ENCODE measurements at regions not wholly inside any gene's neighbourhood (a gene's known extent, or its start where the extent isn't known, plus 50 kb on each side); places are given as distances from the start of the nearest gene placed in this dataset.

DNA sequence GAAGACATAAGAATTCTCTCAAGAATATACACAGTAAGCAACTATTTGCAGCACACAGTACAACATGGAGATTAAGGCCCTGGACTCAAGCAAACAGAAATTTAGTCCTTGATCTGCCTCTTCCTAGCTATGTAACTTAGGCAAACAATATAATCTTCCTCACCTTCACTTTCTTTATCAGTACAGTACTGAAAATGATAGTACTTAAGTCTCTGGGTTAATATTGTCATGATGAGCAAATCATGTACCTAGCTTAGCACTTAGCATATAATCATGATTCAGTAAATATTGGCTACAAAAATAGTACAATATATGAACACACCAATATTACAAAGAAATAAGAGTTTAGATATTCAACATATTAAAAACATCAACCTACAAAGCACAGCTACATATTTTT is 320.5 kb downstream of the HACE1 start:
- DNase-seq (ENCODE audit: low read depth, low spot score) = no peak

DNA sequence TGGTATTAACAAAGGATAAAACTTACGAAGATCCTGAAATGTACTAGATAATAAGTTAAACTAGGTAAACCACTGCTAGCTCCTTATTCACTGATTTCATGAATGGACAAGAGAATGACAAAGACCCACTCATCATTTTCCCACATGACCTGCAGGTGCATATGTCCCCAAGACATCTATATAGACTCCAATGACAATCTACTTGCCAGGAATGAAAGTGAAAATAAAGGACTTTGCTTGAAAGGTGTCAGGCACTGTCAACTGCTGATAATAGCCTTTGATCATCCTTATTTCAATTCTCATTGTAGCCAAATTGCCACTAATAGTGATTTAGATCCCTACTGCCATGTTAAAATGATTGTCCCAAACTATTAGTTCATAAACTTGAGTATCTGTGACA is 321.8 kb downstream of the HACE1 start:
- DNase-seq (ENCODE audit: low read depth, low spot score) = no peak
- in situ Hi-C loops (cut with HindIII; ENCODE audit: low pct_unique_long_range_greater_than_20kb, low sequenced_read_pairs) = no loop called here

More for the DNA sequence above, 320.5 kb downstream of the HACE1 start:
- in situ Hi-C loops (cut with HindIII; ENCODE audit: low pct_unique_long_range_greater_than_20kb, low sequenced_read_pairs) = no loop called here

DNA sequence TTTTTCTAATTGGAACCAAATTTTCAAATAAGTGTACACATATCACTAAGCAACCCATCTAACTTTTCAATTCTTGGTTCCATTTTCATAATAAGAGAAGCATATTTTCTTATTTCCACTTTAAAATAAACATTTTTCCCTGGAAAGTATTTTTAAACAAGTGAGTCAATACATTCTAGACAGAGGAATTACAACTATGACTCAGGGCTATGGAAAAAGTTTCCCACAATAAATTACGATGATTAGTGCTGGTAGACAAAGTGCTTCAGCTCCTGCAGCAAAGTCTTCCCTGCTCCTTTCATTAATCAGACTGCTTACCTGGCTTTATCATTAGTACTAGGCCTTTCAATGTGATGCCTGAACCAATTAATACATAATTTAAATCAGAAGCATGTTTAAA is 322.5 kb downstream of the HACE1 start:
- in situ Hi-C loops (cut with HindIII; ENCODE audit: low pct_unique_long_range_greater_than_20kb, low sequenced_read_pairs) = no loop called here
- DNase-seq (ENCODE audit: low read depth, low spot score) = no peak

DNA sequence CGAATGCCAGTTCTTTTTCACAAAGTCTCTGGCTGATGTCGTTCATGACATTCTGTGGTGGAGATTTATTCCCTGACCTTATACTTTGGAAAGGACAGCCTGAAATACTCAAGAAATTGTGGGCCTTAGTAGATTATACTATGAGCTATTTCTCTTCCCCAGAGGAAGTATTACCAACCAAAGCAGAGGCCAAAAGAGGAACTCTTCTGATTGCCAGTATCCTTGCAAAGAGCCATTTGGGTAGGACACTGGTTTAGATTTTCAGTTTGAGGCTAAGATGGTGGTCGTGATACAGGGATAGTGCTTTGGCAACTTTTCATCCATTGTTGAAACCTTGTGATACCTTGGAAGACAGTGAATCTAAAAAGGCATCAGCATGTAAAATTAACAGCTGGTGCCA is 327.3 kb downstream of the HACE1 start:
- DNase-seq (ENCODE audit: low read depth, low spot score) = no peak
- in situ Hi-C loops (cut with HindIII; ENCODE audit: low pct_unique_long_range_greater_than_20kb, low sequenced_read_pairs) = no loop called here

DNA sequence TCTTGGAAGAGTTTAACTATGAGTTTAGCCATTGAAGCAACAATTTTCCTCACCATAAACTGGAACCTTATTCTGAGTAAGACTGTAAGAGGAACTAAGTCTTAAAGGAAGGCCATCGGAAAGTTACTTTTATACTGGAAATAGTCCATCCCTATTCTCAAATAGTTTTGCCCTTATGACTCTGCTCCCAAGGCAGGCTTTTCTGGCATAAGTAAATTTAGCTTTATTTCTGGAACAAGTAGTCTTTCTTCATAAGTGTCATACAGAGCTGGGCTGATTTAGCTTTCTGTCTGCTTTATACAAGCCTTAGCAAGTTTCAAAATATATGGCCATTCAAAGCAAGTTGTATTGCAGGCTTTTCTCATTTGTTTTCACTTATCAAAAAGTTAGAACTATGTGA is 328.1 kb downstream of the HACE1 start:
- DNase-seq (ENCODE audit: low read depth, low spot score) = no peak
- in situ Hi-C loops (cut with HindIII; ENCODE audit: low pct_unique_long_range_greater_than_20kb, low sequenced_read_pairs) = no loop called here

DNA sequence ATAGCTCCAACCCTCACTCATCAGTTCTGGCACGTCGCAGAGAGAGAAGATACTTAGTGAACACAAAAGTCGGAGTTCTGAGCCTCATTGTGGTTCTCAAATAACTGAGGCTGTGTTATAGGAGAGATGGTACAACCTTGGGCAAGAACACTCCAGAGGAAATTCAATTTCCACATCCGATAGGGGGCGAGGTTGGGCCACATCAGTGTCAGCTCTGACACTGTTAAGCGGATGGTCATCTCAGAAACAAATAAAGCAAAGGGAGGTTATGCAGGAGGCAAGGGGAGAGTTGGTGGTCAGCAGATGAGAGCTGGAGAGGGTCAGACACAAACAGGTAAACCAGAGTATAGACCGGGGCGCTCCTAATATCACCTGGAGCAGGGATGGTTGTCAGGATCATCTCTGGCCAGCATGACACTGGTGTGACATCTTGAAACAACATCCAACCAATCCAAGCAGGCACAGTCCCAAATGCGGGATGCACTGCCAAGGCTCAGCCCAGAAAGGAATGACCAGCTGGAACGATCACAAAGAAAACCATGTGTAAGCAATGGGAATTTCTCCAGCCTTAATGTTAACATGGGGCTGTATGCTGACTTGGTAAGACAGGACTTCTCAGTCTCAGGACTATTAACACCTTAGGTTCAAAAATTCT is 331.8 kb downstream of the HACE1 start:
- DNase-seq (ENCODE audit: low read depth, low spot score) = peak; percentile 73
- in situ Hi-C loops (cut with HindIII; ENCODE audit: low pct_unique_long_range_greater_than_20kb, low sequenced_read_pairs) = no loop called here

DNA sequence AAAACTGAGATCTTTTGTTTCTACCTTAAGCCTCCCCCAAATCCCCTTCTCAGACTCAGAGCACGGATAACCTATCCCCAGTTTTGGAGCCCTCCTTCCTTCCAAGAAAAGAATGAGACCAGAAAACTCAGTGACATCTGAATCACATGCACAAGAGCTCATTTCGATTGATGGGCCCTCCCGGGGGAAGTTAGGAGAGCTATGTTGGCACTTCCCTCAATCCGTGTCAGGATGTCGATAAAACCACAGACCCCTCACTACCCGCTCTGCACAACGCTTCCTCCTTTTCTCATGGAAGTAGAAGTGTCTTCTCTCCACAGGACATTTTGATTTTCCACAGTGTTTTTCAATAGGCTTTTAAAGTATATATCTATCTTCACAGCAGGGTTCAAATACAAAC is 332.4 kb downstream of the HACE1 start:
- in situ Hi-C loops (cut with HindIII; ENCODE audit: low pct_unique_long_range_greater_than_20kb, low sequenced_read_pairs) = no loop called here
- DNase-seq (ENCODE audit: low read depth, low spot score) = no peak

DNA sequence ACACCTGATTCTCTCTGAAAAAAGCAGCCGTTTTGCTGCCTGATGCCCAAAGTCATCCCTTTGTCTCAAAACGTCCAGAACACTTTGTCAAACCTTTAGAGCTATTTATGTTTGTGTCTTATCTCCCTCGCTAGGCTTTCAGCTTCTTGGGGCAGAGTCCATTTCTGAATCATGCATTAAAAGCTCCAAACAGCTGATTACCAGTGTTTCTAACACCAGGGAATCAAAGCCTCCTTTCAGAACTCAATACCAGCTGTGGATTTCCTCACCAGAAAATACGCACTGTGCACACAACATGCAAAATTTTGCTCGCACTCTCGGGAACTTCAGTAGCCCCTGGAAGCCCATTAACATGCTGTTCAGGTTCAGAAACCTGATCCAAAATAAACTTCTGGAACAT is 333.3 kb downstream of the HACE1 start:
- DNase-seq (ENCODE audit: low read depth, low spot score) = no peak
- in situ Hi-C loops (cut with HindIII; ENCODE audit: low pct_unique_long_range_greater_than_20kb, low sequenced_read_pairs) = no loop called here

DNA sequence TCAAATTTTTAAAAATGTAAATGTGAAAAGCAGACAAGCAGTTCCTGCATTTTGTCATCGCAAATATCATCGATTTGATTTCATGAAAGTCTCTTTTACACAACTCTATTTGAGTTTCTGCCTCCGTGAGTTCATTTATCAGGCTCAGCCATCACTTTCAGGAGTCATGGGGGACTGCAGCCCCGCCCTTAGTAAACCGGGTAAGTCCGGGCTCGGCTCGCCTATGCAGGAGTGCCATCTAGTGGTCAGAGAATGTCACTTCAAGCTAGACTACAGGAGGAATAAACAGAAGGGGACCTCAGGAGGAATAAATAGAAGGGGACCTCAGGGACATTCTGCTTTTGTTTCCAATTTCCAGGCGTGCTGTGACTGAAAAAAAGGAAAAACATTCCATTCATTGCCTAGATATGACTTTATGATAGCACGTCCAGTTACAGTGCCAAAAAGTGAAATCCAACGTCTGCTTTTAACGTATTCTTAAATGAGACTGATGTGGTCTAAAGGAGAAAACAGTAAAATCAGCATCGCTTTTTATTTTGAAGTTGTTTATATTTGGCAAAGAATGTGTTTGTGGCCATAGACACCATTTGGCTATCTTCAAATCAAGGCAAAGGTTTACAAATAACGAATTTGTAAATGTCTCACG is 333.9 kb downstream of the HACE1 start:
- in situ Hi-C loops (cut with HindIII; ENCODE audit: low pct_unique_long_range_greater_than_20kb, low sequenced_read_pairs) = no loop called here
- peak; percentile 85 for DNase-seq (ENCODE audit: low read depth, low spot score)

DNA sequence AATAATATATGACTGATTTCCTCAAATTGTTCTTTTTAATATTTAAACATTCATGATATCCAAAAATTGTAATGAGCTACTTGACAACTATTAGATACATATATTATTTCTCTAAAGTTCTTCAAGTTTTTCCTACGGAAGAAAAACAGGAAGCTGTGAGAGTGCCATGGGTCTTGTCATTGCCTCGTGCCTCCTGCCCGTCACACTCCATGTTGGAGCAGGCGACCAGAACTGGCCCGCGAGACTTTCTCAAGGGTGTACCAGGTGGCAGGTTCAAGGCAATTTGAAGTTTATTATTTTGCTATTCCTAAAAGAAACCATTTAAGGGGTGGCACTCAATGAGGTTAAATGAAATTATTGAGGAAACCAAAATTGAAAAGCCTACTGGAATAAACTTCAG is 337.2 kb downstream of the HACE1 start:
- in situ Hi-C loops (cut with HindIII; ENCODE audit: low pct_unique_long_range_greater_than_20kb, low sequenced_read_pairs) = no loop called here
- no peak for DNase-seq (ENCODE audit: low read depth, low spot score)

DNA sequence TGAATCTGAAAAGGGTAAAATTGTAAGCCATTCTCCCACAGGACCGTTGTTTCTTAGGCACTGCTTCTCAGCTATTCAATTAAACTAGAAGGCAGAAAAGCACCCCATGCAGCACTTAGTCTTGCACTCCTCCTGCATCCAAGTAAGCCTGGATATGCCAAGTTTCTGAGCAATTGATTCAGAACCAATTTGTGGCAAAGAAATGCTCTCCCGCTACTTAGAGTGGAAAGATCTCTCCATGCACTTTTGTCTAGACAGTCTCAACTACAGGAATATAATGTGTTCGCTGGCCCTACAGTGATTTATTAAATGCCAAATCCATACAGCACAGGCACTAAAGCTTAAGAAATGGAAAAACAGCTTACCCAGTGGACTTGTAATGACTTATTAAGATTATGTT is 338.5 kb downstream of the HACE1 start:
- in situ Hi-C loops (cut with HindIII; ENCODE audit: low pct_unique_long_range_greater_than_20kb, low sequenced_read_pairs) = no loop called here

DNA sequence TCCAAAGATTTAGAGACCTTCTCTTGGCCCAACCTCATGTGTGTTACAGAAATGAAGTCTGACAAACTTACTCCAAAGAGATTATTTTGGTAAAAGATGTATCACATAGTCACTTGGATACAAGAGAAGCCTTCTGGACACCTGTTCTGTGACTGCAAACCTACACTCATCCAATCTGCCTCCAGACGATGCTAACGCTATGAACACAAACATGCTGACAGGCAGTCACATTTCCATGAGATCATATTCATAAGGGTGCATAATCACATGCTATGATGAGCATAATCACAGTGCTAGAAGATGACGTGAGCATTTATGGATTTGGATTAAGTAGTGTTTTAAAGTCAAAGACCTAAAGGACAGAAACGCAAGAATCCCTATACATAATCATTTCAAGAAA is 340.2 kb downstream of the HACE1 start:
- DNase-seq (ENCODE audit: low read depth, low spot score) = no peak
- in situ Hi-C loops (cut with HindIII; ENCODE audit: low pct_unique_long_range_greater_than_20kb, low sequenced_read_pairs) = no loop called here

More for the DNA sequence above, 338.5 kb downstream of the HACE1 start:
- DNase-seq (ENCODE audit: low read depth, low spot score) = no peak

DNA sequence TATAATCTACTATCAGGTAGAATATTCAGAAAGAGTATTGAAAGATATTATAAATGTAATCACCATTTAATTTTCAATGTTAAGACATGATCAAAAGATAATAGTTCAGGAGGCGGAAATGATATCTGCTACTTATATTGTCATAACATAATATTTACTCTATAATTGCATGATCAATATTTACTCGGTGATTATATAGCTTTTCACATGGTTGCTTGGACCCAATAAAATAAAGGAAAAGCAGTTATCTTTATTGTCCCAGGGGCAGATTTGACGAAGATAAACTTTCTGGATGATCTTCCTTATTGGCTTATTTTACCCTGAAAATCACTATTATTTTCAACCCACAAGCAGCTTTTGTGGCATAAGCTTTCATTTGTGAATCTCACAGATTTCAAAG is 350.4 kb downstream of the HACE1 start:
- no peak for DNase-seq (ENCODE audit: low read depth, low spot score)
- in situ Hi-C loops (cut with HindIII; ENCODE audit: low pct_unique_long_range_greater_than_20kb, low sequenced_read_pairs) = no loop called here

DNA sequence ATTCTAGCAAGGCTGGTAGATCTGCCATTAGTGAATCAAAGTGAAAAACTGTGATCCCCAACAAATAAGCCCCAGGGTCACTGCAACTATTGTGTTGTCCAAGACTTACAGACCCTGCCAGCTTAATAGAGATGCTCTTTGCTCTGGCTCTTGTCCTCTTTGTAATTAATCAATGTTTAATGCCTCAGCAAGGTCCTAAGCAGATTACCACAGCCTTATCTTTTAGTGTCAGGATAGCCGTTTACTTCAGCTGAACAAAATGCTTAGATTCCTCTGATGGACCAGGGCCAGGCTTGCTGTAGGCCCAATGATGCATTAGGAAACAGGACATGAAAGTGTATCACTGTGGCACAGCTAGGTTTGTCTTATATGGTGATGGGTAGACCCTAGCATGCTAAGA is 353.3 kb downstream of the HACE1 start:
- in situ Hi-C loops (cut with HindIII; ENCODE audit: low pct_unique_long_range_greater_than_20kb, low sequenced_read_pairs) = no loop called here

DNA sequence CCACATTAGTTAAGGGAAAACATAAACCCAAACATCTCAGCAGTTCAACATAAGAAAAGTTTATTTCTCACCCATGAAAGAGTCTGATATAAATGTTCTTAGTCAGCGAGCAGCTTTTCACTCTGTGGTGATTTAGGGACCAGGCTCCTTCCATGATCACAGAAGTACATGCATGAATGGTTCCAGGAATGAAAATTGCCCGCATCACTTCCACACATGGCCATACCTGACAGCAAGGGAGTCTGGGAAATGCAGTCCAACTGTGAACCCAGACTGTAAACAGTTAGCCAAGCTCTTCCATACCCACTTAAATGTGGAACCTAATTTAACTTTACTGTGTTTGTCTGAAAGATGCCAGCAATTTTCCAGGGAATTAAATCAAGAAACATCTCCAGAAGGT is 353.9 kb downstream of the HACE1 start:
- in situ Hi-C loops (cut with HindIII; ENCODE audit: low pct_unique_long_range_greater_than_20kb, low sequenced_read_pairs) = no loop called here

More for the DNA sequence above, 353.3 kb downstream of the HACE1 start:
- DNase-seq (ENCODE audit: low read depth, low spot score) = no peak

DNA sequence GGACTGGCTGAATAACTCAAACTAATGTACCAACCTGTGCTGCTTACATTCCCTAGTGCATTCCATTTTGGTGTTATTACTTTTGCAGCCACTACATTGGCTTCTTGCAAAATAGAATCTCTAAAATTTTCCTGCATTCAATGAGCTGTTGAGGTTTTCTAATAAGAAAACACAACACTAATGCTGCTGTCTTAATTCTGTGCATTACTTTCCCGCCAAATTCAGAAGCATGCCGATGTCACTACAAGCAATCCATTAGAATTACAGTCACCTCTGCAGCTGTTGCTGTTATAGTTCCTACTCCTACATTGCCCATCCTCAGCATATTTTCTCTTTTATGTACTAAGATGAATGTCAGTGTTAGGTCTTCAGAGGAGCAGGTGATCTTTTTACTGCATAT is 359.5 kb downstream of the HACE1 start:
- no peak for DNase-seq (ENCODE audit: low read depth, low spot score)
- in situ Hi-C loops (cut with HindIII; ENCODE audit: low pct_unique_long_range_greater_than_20kb, low sequenced_read_pairs) = no loop called here

More for the DNA sequence above, 353.9 kb downstream of the HACE1 start:
- no peak for DNase-seq (ENCODE audit: low read depth, low spot score)

DNA sequence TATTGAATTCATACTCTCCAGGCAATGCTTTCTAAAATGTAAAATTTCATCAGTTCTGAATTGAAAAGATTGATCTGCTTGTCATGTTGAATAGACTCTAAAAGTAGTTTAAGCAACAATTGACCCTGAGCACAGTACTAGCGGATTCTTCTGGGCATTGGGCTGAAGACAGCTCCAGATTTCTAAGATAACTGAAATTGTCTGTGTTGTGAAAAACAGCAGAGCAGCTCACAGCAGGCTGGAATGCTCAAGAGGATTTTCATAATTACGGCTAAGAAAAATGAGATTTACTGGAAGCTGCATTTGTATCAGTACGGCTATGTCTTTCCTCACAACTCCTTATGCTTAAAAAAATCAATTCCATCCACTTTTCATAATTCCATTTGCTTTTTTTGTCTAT is 373.7 kb downstream of the HACE1 start:
- in situ Hi-C loops (cut with HindIII; ENCODE audit: low pct_unique_long_range_greater_than_20kb, low sequenced_read_pairs) = no loop called here
- DNase-seq (ENCODE audit: low read depth, low spot score) = no peak

DNA sequence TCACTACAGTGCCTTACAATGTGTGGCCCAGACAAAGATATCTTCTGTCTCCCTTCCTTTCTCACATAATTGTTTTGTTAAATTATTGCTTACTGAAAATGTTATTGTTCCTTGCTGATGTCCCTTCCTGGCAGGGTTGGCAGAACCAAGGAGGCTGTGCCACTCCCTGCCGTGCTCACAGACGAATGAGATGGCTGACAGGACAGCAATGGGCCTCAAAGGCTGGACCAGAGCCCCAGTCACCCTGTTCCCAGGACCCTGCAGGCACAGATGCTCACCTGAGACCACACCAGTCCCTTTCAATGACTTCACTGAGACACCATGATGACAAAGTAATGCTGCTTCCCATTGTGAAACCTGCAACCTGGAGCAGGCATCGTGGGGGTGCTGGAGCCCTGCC is 375.1 kb downstream of the HACE1 start:
- no peak for DNase-seq (ENCODE audit: low read depth, low spot score)
- in situ Hi-C loops (cut with HindIII; ENCODE audit: low pct_unique_long_range_greater_than_20kb, low sequenced_read_pairs) = no loop called here

DNA sequence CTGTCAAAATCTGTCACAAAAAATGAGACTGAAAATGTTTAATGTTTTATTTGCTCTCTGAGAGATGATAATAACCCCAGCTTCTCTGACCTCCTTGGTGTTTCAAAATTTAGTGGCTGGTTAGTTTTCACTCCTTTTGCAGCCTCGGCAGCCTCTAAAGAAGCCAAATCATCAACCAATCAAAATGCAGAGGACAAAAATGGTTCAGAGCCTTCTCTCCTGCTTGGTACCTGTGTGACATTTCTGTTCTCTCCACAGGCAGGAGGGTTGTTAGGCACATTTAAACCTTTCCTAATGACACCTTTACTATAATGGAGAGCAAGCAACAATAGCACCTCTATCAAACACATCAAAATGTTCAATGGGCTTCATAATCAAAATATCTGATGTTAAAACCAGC is 375.5 kb downstream of the HACE1 start:
- in situ Hi-C loops (cut with HindIII; ENCODE audit: low pct_unique_long_range_greater_than_20kb, low sequenced_read_pairs) = no loop called here
- no peak for DNase-seq (ENCODE audit: low read depth, low spot score)

All from SK-MEL-5 (cell line).